HCT116 (cell line): ENCODE measurements at regions not wholly inside any gene's neighbourhood (a gene's known extent, or its start where the extent isn't known, plus 50 kb on each side); places are given as distances from the start of the nearest gene placed in this dataset.

Experiments used
- ATAC-seq: fragments of 200-7000 bp; cut with Tn5 transposase; 2 replicates; pipeline ENCODE4 v1.9.1; 2020; ENCODE audit warnings: mild to moderate bottlenecking, moderate library complexity
- BruUV-seq: library from RNA; stranded (reverse); fragments of 400-500 nt; replicated peaks from 2 replicates; lab custom pipeline; 2021; lab: Mats Ljungman, UMichigan
- CTCF ChIA-PET: fragments of 300-600 bp; sonication (Branson Sonifier 250); formaldehyde crosslinking; loops from one replicate; lab custom pipeline; 2021; ENCODE audit warnings: antibody characterized with exemption; lab: Charles Lee
- POLR2A ChIA-PET: fragments of 300-600, 350-600 bp; sonication (Branson Sonifier 250); formaldehyde crosslinking; loops from one replicate; lab custom pipeline; 2021; ENCODE audit warnings: antibody characterized with exemption; lab: Charles Lee
- RAD21 ChIA-PET, 2 experiments: fragments of 300-600 bp; sonication (Branson Sonifier 250); formaldehyde crosslinking; loops; one replicate each; lab custom pipeline; 2023; ENCODE audit warnings: low total read pairs in 2 of 2; ENCODE audit not compliant: uncharacterized antibody in 2 of 2, unreplicated experiment in 2 of 2, low non-redundant PET in 1 of 2; lab: Charles Lee
- DNase-seq: peaks from one replicate; pipeline ENCODE4 v3.0.0-alpha.2; 2010; ENCODE audit warnings: low read depth, low spot score
- H2AFZ ChIP-seq: fragments of 200-600 bp; shearing (Covaris generic), sonication (generic); 2 replicates; pipeline ENCODE4 v1.6.1; 2017; ENCODE audit warnings: low read depth, mixed run types, mixed read lengths, antibody characterized with exemption, low read length; ENCODE audit not compliant: poor library complexity, severe bottlenecking
- H3K27ac ChIP-seq: 2 replicates; pipeline ENCODE4 v1.5.1; 2012; ENCODE audit warnings: low read depth, low read length
- H3K27me3 ChIP-seq: fragments of 200-600 bp; sonication (generic); 2 replicates; pipeline ENCODE4 v1.6.1; 2016; ENCODE audit warnings: mixed run types, low read length, mixed read lengths; ENCODE audit not compliant: insufficient read depth
- H3K36me3 ChIP-seq, 2 experiments: fragments of 200-500 bp in 1 of 2; fragments of 200-600 bp in 1 of 2; sonication (Bioruptor generic) in 1 of 2; sonication (generic) in 1 of 2; 2 replicates each; pipeline versions ENCODE4 v1.5.1 to v1.6.1; 2014 to 2016; ENCODE audit warnings: low read length in 2 of 2, inconsistent platforms in 1 of 2, mixed read lengths in 1 of 2, mixed run types in 1 of 2; ENCODE audit not compliant: insufficient read depth in 2 of 2, control insufficient read depth in 1 of 2
- H3K4me1 ChIP-seq, 2 experiments: fragments of 200-600 bp in 1 of 2; sonication (generic) in 1 of 2; 2 replicates each; pipeline versions ENCODE4 v1.5.1 to v1.6.1; 2012 to 2017; ENCODE audit warnings: low read length in 2 of 2, inconsistent platforms in 1 of 2, mild to moderate bottlenecking in 1 of 2, mixed read lengths in 1 of 2, mixed run types in 1 of 2, moderate library complexity in 1 of 2; ENCODE audit not compliant: insufficient read depth in 2 of 2, control insufficient read depth in 1 of 2
- H3K4me2 ChIP-seq: fragments of 200-600 bp; sonication (generic); 2 replicates; pipeline ENCODE4 v1.6.1; 2017; ENCODE audit warnings: mixed run types, low read length, mixed read lengths
- H3K4me3 ChIP-seq, 2 experiments: fragments of 200-600 bp in 1 of 2; sonication (generic) in 1 of 2; replicated peaks in 1 of 2; 2 replicates each; pipeline ENCODE4 v1.5.1; 2011 to 2016; ENCODE audit warnings: low read length in 2 of 2, control low read depth in 1 of 2, low read depth in 1 of 2, mild to moderate bottlenecking in 1 of 2, mixed read lengths in 1 of 2, mixed run types in 1 of 2
- H3K79me2 ChIP-seq: fragments of 200-600 bp; sonication (generic); 2 replicates; pipeline ENCODE4 v1.6.1; 2017; ENCODE audit warnings: mild to moderate bottlenecking, mixed run types, low read length, moderate library complexity, mixed read lengths; ENCODE audit not compliant: insufficient read depth
- H3K9ac ChIP-seq: fragments of 200-600 bp; sonication (generic); 2 replicates; pipeline ENCODE4 v1.6.1; 2016; ENCODE audit warnings: low read length, mixed read lengths
- H3K9me2 ChIP-seq: fragments of 200-600 bp; sonication (generic), shearing (Covaris generic); 2 replicates; pipeline ENCODE4 v1.6.1; 2017; ENCODE audit warnings: mixed run types, mild to moderate bottlenecking, moderate library complexity; ENCODE audit not compliant: insufficient read depth
- H3K9me3 ChIP-seq, 2 experiments: fragments of 200-500 bp in 1 of 2; fragments of 200-600 bp in 1 of 2; sonication (Bioruptor generic) in 1 of 2; sonication (generic) in 1 of 2; 2 replicates each; pipeline ENCODE4 v1.6.1; 2014 to 2017; ENCODE audit warnings: low read length in 2 of 2, mixed read lengths in 2 of 2, inconsistent platforms in 1 of 2, low read depth in 1 of 2, mild to moderate bottlenecking in 1 of 2, mixed run types in 1 of 2, moderate library complexity in 1 of 2; ENCODE audit not compliant: control insufficient read depth in 1 of 2, insufficient read depth in 1 of 2
- H4K20me1 ChIP-seq: fragments of 200-600 bp; sonication (generic), shearing (Covaris generic); 2 replicates; pipeline ENCODE4 v1.6.1; 2017; ENCODE audit warnings: mixed run types, mild to moderate bottlenecking, moderate library complexity; ENCODE audit not compliant: insufficient read depth
- CBX3 ChIP-seq: IDR thresholded peaks from 2 replicates; pipeline ENCODE4 v1.6.1; 2012; ENCODE audit warnings: low read depth
- EZH2 ChIP-seq: fragments of 200-600 bp; sonication (generic); IDR thresholded peaks from 2 replicates; pipeline ENCODE4 v1.6.1; 2017; ENCODE audit warnings: antibody characterized with exemption, mixed run types
- EZH2phosphoT487 ChIP-seq: fragments of 200-600 bp; IDR thresholded peaks from 2 replicates; pipeline ENCODE4 v1.6.1; 2018; ENCODE audit warnings: antibody characterized with exemption, borderline replicate concordance
- FOSL1 ChIP-seq: IDR thresholded peaks from 2 replicates; pipeline ENCODE4 v1.6.1; 2012; ENCODE audit warnings: low read depth
- POLR2A ChIP-seq: IDR thresholded peaks from 2 replicates; pipeline ENCODE4 v1.7.0; 2011; ENCODE audit warnings: borderline replicate concordance; ENCODE audit not compliant: insufficient read depth, insufficient read length; ENCODE audit errors: extremely low read depth
- SP1 ChIP-seq: IDR thresholded peaks from 2 replicates; pipeline ENCODE4 v1.6.1; 2012; ENCODE audit warnings: low read depth
- intact Hi-C: fragments of 100-400 bp; cut with micrococcal nuclease; formaldehyde crosslinking; loops from 2 replicates; pipeline ENCODE4 v1.10.0; 2022
- TF ChIP-seq, protein P1 (sequence below): IDR thresholded peaks from 2 replicates; pipeline ENCODE4 v1.6.1; 2011; ENCODE audit warnings: mild to moderate bottlenecking, low read length, moderate library complexity; ENCODE audit not compliant: insufficient replicate concordance; ENCODE audit errors: extremely low read depth

DNA sequence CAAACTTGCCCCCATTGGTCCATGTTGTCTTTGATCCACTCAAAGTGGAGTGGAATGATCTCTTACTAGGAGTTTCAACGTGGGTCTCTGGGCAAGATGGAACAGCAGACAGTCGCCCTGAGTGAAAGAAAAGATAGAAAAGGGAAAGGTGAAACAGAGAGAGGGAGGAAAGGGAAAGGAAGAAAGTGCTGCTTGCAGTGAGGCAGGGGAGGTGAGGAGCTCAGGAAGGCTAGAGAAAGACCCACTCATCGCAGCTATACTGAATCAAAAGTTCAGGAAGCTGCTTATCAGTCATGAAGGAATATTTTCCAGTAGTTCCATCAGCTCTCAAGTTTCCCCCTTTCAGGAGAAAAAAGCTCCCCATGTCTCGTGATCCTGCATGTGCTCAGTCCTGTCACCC, 86.9 kb downstream of the ZNF467 start:
- ChIA-PET CTCF (interaction anchor here (1.6 to 2.6 kb wide), 3 partner anchors 16 to 24 kb away, joined by 3 to 10 read pairs (median 6); no protein-coding TSS in a partner anchor), POLR2A (no interaction called here), RAD21 (no interaction called here)
- no peak for ATAC-seq
- no peak overlapping the region for H3K9ac ChIP-seq
- no peak overlapping the region for H3K27ac ChIP-seq
- H3K4me1 ChIP-seq: peaks cover 5 to 12% of the 10 kb centered on the region in 2 experiments
- TF ChIP-seq FOSL1: no peak
- no peak for TF ChIP-seq EZH2
- TF ChIP-seq, protein P1, sequence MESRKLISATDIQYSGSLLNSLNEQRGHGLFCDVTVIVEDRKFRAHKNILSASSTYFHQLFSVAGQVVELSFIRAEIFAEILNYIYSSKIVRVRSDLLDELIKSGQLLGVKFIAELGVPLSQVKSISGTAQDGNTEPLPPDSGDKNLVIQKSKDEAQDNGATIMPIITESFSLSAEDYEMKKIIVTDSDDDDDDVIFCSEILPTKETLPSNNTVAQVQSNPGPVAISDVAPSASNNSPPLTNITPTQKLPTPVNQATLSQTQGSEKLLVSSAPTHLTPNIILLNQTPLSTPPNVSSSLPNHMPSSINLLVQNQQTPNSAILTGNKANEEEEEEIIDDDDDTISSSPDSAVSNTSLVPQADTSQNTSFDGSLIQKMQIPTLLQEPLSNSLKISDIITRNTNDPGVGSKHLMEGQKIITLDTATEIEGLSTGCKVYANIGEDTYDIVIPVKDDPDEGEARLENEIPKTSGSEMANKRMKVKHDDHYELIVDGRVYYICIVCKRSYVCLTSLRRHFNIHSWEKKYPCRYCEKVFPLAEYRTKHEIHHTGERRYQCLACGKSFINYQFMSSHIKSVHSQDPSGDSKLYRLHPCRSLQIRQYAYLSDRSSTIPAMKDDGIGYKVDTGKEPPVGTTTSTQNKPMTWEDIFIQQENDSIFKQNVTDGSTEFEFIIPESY: no peak
- no peak for TF ChIP-seq CBX3
- H3K4me3 ChIP-seq: no peak overlapping the region
- intact Hi-C loops: no loop called here
- no peak overlapping the region for H3K4me2 ChIP-seq
- DNase-seq: no peak
- H4K20me1 ChIP-seq: no peaks in the 10 kb centered on the region
- no peak overlapping the region for H2AFZ ChIP-seq
- peaks cover 3% of the 10 kb centered on the region; the same call in 1 of the 2 replicates for H3K27me3 ChIP-seq
- H3K36me3 ChIP-seq: no peaks in the 10 kb centered on the region
- no peaks in the 10 kb centered on the region for H3K9me3 ChIP-seq
- BruUV-seq: no TSS peak
- no peaks in the 10 kb centered on the region for H3K79me2 ChIP-seq
- no peaks in the 10 kb centered on the region for H3K9me2 ChIP-seq

DNA sequence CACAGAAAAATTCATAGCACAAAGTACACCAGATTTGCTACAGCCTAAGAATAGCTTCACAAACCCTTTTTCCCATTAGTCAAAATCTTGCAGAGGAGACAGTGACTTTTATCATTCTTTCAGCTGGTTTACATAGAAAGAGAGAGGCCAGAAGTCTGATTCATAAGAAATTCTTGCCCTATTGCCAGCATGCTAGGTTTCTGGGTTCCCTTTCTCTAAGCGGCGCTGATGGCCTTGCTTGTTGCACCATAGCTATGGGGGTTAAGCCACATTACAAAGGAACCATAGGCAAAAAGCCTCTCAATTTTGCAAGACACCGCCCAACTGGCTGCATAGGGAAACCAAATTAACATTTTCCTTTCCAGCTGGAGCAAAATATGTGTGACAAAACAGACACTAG, 87.4 kb downstream of the ZNF467 start:
- DNase-seq (no peak), ATAC-seq (no peak)
- H3K9ac ChIP-seq: no peak overlapping the region
- H3K4me2 ChIP-seq: no peak overlapping the region
- H3K9me2 ChIP-seq: no peaks in the 10 kb centered on the region
- intact Hi-C loops: no loop called here
- CTCF ChIA-PET: interaction anchor here (2.0 to 2.9 kb wide), 3 partner anchors 15 to 23 kb away, joined by 6 to 13 read pairs (median 10); no protein-coding TSS in a partner anchor
- H2AFZ ChIP-seq: no peak overlapping the region
- no peak for TF ChIP-seq EZH2phosphoT487
- no peak for TF ChIP-seq SP1
- no peak for TF ChIP-seq POLR2A
- TF ChIP-seq CBX3: no peak
- BruUV-seq: no TSS peak
- no peaks in the 10 kb centered on the region for H3K79me2 ChIP-seq
- no peaks in the 10 kb centered on the region for H4K20me1 ChIP-seq
- H3K9me3 ChIP-seq: no peaks in the 10 kb centered on the region
- H3K27ac ChIP-seq: no peak overlapping the region
- no peak overlapping the region for H3K4me3 ChIP-seq
- RAD21 ChIA-PET: no interaction called here
- H3K27me3 ChIP-seq: peaks cover 3% of the 10 kb centered on the region; the same call in 1 of the 2 replicates
- H3K4me1 ChIP-seq: peaks cover 5 to 9% of the 10 kb centered on the region in 2 experiments; a peak in 3 of 4 replicates
- no peaks in the 10 kb centered on the region for H3K36me3 ChIP-seq
- POLR2A ChIA-PET: no interaction called here
